PFSK-1 (cell line): ENCODE measurements at regions not wholly inside any gene's neighbourhood (a gene's known extent, or its start where the extent isn't known, plus 50 kb on each side); places are given as distances from the start of the nearest gene placed in this dataset.

ENCODE experiments used
- FOXP2 ChIP-seq: optimal IDR thresholded peaks from 2 replicates; pipeline ENCODE3; 2011; ENCODE audit warnings: borderline replicate concordance, control low read depth, inconsistent platforms; ENCODE audit not compliant: insufficient read depth; ENCODE audit errors: extremely low read length, extremely low read depth
- POLR2AphosphoS5 ChIP-seq: IDR thresholded peaks from 2 replicates; pipeline ENCODE4 v1.6.1; 2012; ENCODE audit warnings: low read depth, mild to moderate bottlenecking, control low read depth, low read length, moderate library complexity
- SIN3A ChIP-seq: IDR thresholded peaks from 2 replicates; pipeline ENCODE4 v1.6.1; 2012; ENCODE audit warnings: mild to moderate bottlenecking, low read length, moderate library complexity, borderline replicate concordance; ENCODE audit not compliant: insufficient read depth
- TAF1 ChIP-seq: IDR thresholded peaks from 2 replicates; pipeline ENCODE4 v1.6.1; 2012; ENCODE audit warnings: low read length, control low read depth, borderline replicate concordance; ENCODE audit not compliant: insufficient read depth
- TF ChIP-seq, protein P1 (sequence below), 2 experiments: IDR thresholded peaks; 2 replicates each; pipeline versions ENCODE4 v1.6.1 to v1.8.0; 2011 to 2012; ENCODE audit warnings: low read depth in 2 of 2, low read length in 2 of 2, control low read depth in 1 of 2, inconsistent platforms in 1 of 2, mild to moderate bottlenecking in 1 of 2, moderate library complexity in 1 of 2; ENCODE audit not compliant: insufficient read depth in 1 of 2

GRCh38 chr3:161975201-161975600 is 478.6 kb downstream of the OTOL1 start:
- no peak for TF ChIP-seq POLR2AphosphoS5
- TF ChIP-seq TAF1: no peak
- TF ChIP-seq SIN3A: no peak
- TF ChIP-seq, protein P1, sequence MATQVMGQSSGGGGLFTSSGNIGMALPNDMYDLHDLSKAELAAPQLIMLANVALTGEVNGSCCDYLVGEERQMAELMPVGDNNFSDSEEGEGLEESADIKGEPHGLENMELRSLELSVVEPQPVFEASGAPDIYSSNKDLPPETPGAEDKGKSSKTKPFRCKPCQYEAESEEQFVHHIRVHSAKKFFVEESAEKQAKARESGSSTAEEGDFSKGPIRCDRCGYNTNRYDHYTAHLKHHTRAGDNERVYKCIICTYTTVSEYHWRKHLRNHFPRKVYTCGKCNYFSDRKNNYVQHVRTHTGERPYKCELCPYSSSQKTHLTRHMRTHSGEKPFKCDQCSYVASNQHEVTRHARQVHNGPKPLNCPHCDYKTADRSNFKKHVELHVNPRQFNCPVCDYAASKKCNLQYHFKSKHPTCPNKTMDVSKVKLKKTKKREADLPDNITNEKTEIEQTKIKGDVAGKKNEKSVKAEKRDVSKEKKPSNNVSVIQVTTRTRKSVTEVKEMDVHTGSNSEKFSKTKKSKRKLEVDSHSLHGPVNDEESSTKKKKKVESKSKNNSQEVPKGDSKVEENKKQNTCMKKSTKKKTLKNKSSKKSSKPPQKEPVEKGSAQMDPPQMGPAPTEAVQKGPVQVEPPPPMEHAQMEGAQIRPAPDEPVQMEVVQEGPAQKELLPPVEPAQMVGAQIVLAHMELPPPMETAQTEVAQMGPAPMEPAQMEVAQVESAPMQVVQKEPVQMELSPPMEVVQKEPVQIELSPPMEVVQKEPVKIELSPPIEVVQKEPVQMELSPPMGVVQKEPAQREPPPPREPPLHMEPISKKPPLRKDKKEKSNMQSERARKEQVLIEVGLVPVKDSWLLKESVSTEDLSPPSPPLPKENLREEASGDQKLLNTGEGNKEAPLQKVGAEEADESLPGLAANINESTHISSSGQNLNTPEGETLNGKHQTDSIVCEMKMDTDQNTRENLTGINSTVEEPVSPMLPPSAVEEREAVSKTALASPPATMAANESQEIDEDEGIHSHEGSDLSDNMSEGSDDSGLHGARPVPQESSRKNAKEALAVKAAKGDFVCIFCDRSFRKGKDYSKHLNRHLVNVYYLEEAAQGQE (IDR thresholded peaks at IDR 0.05; ENCODE audit: insufficient read depth in 1 of 2, low read depth in 2 of 2, low read length in 2 of 2): no peak

DNA sequence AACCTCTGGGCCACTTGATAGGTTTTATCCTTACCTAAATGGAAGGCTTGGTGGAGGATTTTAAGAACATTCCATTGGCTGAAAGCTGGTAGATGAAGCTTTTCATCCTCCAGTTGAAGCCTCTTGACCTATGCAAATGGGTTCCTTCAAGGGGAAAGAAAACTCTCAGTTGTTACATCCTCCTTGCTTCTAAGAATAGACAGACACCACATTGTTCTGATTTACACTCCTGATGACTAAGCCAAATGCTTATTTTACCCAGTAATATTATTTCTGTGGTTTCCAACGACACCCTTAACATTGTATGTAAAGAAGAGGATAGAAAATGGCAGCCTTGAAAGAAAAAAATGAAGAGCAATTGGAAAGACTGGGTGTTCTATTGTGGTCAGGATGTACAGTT is 480.5 kb downstream of the OTOL1 start:
- TF ChIP-seq SIN3A: no peak
- TF ChIP-seq FOXP2: no peak
- TF ChIP-seq, protein P1 (IDR thresholded peaks at IDR 0.05; ENCODE audit: insufficient read depth in 1 of 2, low read depth in 2 of 2, low read length in 2 of 2): no peak
- no peak for TF ChIP-seq TAF1
- TF ChIP-seq POLR2AphosphoS5: no peak

DNA sequence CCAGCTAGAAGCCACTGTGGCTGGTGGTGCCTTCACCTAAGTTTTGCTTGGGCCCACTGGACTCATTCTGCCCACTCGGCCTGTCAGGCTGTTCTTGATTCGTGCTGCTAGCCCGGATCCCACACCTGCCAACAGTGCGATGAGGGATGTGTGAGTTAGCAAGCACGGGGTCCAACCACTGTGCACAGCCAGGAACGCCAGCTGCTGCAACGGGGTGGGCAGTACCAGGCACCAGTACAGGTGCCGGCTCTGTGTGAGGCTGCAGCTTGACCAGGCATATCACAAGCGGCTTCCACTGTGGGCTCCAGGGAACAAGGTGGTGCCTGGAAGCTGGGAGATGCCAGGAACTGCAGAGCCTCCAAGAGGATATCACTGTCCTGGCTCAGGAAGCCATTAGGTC is 481.2 kb downstream of the OTOL1 start:
- TF ChIP-seq SIN3A (no peak), POLR2AphosphoS5 (no peak), TAF1 (no peak), FOXP2 (no peak)
- TF ChIP-seq, protein P1 (IDR thresholded peaks at IDR 0.05; ENCODE audit: insufficient read depth in 1 of 2, low read depth in 2 of 2, low read length in 2 of 2): no peak

DNA sequence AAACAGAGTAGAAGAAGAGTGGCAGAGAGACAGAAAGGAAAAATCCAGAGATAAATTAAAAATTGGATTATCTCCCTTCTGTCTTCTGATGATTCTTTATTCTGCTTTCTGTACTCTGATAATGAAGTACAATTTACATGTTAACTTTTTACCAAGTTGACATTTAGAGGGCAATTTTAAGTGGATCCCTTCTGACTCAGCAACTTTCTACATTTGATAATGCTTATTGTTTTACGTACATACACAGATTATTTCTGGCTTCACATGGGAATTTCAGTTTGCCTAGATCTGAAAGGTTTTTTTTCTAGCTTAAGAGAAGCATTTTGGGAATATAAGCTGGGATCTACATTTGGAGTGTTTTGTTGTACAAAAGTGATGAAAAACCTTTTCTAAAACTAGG is 491.3 kb downstream of the OTOL1 start:
- TF ChIP-seq, protein P1 (IDR thresholded peaks at IDR 0.05; ENCODE audit: insufficient read depth in 1 of 2, low read depth in 2 of 2, low read length in 2 of 2): no peak
- TF ChIP-seq SIN3A: no peak
- TF ChIP-seq FOXP2: no peak
- TF ChIP-seq POLR2AphosphoS5: no peak
- TF ChIP-seq TAF1: no peak

- TF ChIP-seq SIN3A: no peak
Observed at GRCh38 chr3:161989012-161989411, 492.4 kb downstream of the OTOL1 start.

DNA sequence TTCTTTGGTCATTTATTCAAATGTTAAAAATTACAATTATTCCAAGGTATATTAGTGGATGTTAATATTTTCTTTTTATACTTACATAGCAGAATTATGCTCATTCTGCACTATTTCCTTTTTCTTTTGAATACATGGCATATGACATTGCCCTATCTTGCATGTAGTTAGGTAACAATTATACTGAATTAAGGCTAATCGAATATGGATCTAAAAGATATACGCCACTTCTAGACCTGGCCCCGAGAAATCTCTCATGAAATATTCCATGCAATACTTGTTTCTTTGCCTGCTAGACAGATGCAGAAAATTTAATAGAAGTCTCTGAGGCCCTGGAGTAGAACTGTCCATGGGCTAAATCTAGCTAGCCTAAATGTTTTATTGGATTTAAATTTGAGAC is 493.4 kb downstream of the OTOL1 start:
- no peak for TF ChIP-seq FOXP2
- no peak for TF ChIP-seq TAF1
- TF ChIP-seq SIN3A: no peak
- TF ChIP-seq POLR2AphosphoS5: no peak
